Globus pallidus (tissue), 1 donor: ENCODE measurements at regions not wholly inside any gene's neighbourhood (a gene's known extent, or its start where the extent isn't known, plus 50 kb on each side); places are given as distances from the start of the nearest gene placed in this dataset.
A peak's percentile ranks its signal among the peaks of the same experiment; 100 is the strongest.
"Not testable (repeated sequence)": the region's sequence is repeated elsewhere in the genome, so short reads cannot be mapped to it uniquely, and the experiment has no call there.

ENCODE experiments used
- DNase-seq: peaks from one replicate; pipeline ENCODE4 v3.0.0-alpha.2; 2015; ENCODE audit warnings: low spot score

- DNase-seq: not testable (repeated sequence)
Observed at GRCh38 chr18:7178568-7178967, 52.3 kb upstream of the LRRC30 start.

- DNase-seq: peak; percentile 34
Observed at GRCh38 chr18:7177116-7177744, 53.7 kb upstream of the LRRC30 start.

GRCh38 chr18:7174344-7175095 is 56.4 kb upstream of the LRRC30 start:
- peak; percentile 11 for DNase-seq

GRCh38 chr18:7173216-7173615 is 55.6 kb upstream of the LAMA1 start:
- no peak for DNase-seq

GRCh38 chr18:7172611-7173010 is 55.0 kb upstream of the LAMA1 start:
- DNase-seq: no peak

- no peak for DNase-seq
Observed at GRCh38 chr18:7170292-7170691, 52.7 kb upstream of the LAMA1 start.

- DNase-seq: no peak
Observed at GRCh38 chr18:7169601-7170000, 52.0 kb upstream of the LAMA1 start.

GRCh38 chr18:7168408-7168807 is 50.8 kb upstream of the LAMA1 start:
- DNase-seq: no peak
